ENCODE measurements at regions not wholly inside any gene's neighbourhood (a gene's known extent, or its start where the extent isn't known, plus 50 kb on each side); places are given as distances from the start of the nearest gene placed in this dataset.

DNA sequence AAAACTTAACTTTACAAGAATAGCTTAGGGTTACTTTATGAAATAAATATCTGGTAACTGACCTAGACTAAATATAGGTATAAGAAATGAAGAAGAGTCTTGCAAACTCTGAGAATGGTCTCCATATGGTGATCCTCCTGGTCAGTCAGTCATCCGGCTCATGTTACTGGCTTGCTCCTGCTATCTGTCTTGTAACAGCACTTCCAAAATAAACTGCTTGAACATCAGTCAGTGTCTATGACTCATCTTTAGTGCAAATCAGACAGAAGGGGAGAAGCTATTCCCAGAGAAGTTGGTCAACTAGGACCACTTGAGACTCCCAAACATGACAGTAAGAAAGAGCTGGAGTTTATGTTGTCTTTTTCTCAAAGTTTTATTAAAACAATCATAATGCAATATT is 1550.9 kb downstream of the PCDH9 start:
- TF ChIP-seq POLR2AphosphoS5 (IDR thresholded peaks at IDR 0.05; ENCODE audit: low read depth, low read length) (no peak), SP1 (IDR thresholded peaks at IDR 0.05; ENCODE audit: low read depth) (no peak), YY1 (IDR thresholded peaks at IDR 0.05; ENCODE audit: extremely low read depth, insufficient replicate concordance, low read depth, low read length) (no peak), EGR1 (IDR thresholded peaks at IDR 0.05; ENCODE audit: low read depth) (no peak), POLR2A (IDR thresholded peaks at IDR 0.05; ENCODE audit: borderline replicate concordance, extremely low read depth, insufficient read depth, insufficient read length) (no peak), ZFX (IDR thresholded peaks at IDR 0.05) (no peak), ATF3 (IDR thresholded peaks at IDR 0.05) (no peak), TCF7L2 (IDR thresholded peaks at IDR 0.05; ENCODE audit: borderline replicate concordance, extremely low read depth, insufficient read depth, insufficient read length) (no peak), FOSL1 (IDR thresholded peaks at IDR 0.05; ENCODE audit: low read depth) (no peak), SRF (IDR thresholded peaks at IDR 0.05; ENCODE audit: low read depth) (no peak), RAD21 (IDR thresholded peaks at IDR 0.05; ENCODE audit: low read depth) (no peak), SIN3A (IDR thresholded peaks at IDR 0.05; ENCODE audit: low read depth) (no peak), JUND (IDR thresholded peaks at IDR 0.05) (no peak), ZNF274 (IDR thresholded peaks at IDR 0.05; ENCODE audit: low read depth, low read length) (no peak)
- TF ChIP-seq, protein P1, sequence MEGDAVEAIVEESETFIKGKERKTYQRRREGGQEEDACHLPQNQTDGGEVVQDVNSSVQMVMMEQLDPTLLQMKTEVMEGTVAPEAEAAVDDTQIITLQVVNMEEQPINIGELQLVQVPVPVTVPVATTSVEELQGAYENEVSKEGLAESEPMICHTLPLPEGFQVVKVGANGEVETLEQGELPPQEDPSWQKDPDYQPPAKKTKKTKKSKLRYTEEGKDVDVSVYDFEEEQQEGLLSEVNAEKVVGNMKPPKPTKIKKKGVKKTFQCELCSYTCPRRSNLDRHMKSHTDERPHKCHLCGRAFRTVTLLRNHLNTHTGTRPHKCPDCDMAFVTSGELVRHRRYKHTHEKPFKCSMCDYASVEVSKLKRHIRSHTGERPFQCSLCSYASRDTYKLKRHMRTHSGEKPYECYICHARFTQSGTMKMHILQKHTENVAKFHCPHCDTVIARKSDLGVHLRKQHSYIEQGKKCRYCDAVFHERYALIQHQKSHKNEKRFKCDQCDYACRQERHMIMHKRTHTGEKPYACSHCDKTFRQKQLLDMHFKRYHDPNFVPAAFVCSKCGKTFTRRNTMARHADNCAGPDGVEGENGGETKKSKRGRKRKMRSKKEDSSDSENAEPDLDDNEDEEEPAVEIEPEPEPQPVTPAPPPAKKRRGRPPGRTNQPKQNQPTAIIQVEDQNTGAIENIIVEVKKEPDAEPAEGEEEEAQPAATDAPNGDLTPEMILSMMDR (IDR thresholded peaks at IDR 0.05 in 2 of 3, conservative IDR thresholded peaks at IDR 0.05 in 1 of 3; ENCODE audit: borderline replicate concordance in 1 of 3, insufficient read depth in 1 of 3, low read depth in 2 of 3, low read length in 2 of 3): no peak
- no peaks in the 10 kb centered on the region for H3K4me1 ChIP-seq (ENCODE audit: control insufficient read depth in 1 of 2, insufficient read depth in 2 of 2, low read length in 2 of 2)
- no peak overlapping the region for H2AFZ ChIP-seq (ENCODE audit: low read depth, low read length, poor library complexity, severe bottlenecking)
- no peaks in the 10 kb centered on the region for H3K36me3 ChIP-seq (ENCODE audit: control insufficient read depth in 1 of 2, insufficient read depth in 2 of 2, low read length in 2 of 2)
- no peak for ATAC-seq
- ChIA-PET CTCF (no interaction called here), RAD21 (ENCODE audit: low non-redundant PET in 1 of 2, low total read pairs in 2 of 2, uncharacterized antibody in 2 of 2, unreplicated experiment in 2 of 2) (no interaction called here), POLR2A (no interaction called here)
- H4K20me1 ChIP-seq (ENCODE audit: insufficient read depth): no peaks in the 10 kb centered on the region
- no peaks in the 10 kb centered on the region for H3K79me2 ChIP-seq (ENCODE audit: insufficient read depth, low read length)
- no peak for DNase-seq (ENCODE audit: low read depth, low spot score)
- intact Hi-C loops (cut with micrococcal nuclease): no loop called here
- BruUV-seq (replicated peaks): no TSS peak
- H3K9ac ChIP-seq (ENCODE audit: low read length): no peak overlapping the region
- H3K27ac ChIP-seq (ENCODE audit: low read depth, low read length): no peak overlapping the region
- no peaks in the 10 kb centered on the region for H3K27me3 ChIP-seq (ENCODE audit: insufficient read depth, low read length)
- no peak overlapping the region for H3K4me2 ChIP-seq (ENCODE audit: low read length)
- H3K9me2 ChIP-seq (ENCODE audit: insufficient read depth): peaks cover 3% of the 10 kb centered on the region; the same call in 1 of the 2 replicates
- no peak overlapping the region for H3K4me3 ChIP-seq (replicated peaks in 1 of 2; ENCODE audit: low read depth in 1 of 2, low read length in 2 of 2)
- no peaks in the 10 kb centered on the region for H3K9me3 ChIP-seq (ENCODE audit: control insufficient read depth in 1 of 2, insufficient read depth in 1 of 2, low read depth in 1 of 2, low read length in 2 of 2)

All from HCT116 (cell line).